GM19467 (cell line): ENCODE measurements at regions not wholly inside any gene's neighbourhood (a gene's known extent, or its start where the extent isn't known, plus 50 kb on each side); places are given as distances from the start of the nearest gene placed in this dataset.

Experiments
- ATAC-seq: cut with Tn5 transposase; IDR thresholded peaks from one replicate; pipeline ENCODE4 v1.9.1; 2021; ENCODE audit warnings: mild to moderate bottlenecking, moderate library complexity; ENCODE audit not compliant: unreplicated experiment

DNA sequence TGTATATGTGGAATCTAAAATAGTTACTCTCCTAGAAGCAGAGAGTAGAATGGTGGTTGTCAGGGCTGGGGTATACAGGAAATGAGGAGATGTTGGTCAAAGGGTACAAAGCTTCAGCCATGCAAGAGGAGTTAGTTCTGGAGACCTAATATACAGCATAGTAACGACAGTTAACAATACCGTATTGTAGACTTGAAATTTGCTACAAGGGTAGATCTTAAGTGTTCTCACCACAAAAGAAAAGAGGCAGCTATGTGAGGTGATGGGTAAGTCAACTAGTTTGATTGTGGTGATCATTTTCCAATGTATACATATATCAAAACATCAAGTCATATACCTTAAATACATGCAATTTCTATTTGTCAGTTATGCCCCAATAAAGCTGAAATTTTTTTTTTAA, 98.2 kb upstream of the CYP1B1 start:
- ATAC-seq, result no peak

DNA sequence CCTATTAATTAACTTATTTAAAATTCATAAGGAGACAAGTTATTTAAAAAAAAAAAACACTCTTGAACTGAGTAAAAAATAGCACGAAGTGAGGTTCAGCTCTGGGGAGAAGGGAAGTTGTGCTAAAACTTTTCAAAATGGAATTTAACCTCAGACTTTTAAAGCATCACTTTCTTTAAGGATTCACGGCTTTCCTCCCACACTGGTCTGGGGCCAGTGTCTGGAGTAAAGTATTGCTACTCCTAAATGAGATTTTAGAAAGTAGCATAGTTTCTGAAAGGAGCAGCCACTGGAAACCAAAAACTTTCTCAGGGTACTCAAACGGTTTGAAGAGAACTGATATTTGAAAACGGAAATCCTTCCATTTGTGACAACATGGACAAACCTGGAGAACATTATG, 97.7 kb upstream of the CYP1B1 start:
- ATAC-seq, result no peak

DNA sequence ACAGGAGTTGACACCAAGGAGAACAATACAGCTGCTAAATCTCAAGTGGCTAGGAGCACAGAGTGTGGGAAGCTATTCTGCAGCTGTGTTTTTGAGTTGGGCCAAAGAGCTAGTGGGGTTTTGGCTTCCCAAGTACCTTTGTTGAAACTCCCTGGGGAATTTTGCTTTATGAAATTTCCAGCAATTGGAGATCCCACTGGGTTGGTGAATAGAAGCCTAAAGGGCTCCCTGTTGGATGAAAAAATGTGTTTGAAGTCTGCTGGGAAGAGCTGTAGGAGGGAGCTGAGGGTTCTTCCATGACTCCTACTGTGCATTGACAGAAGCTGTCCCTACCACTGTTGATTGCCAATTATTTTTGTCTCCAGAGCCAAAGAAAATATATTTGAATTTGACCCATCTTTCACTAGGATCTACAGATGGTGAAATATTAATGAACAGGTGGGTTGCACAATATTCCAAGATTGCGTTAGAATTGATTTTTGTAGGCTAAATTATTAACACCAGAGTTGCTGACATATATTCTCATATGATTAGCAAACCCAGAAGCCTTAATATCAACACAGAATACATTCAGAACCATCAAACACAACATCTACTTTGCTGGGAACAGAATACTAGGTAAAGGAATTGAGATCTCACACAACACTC, 95.4 kb upstream of the CYP1B1 start:
- no peak for ATAC-seq

DNA sequence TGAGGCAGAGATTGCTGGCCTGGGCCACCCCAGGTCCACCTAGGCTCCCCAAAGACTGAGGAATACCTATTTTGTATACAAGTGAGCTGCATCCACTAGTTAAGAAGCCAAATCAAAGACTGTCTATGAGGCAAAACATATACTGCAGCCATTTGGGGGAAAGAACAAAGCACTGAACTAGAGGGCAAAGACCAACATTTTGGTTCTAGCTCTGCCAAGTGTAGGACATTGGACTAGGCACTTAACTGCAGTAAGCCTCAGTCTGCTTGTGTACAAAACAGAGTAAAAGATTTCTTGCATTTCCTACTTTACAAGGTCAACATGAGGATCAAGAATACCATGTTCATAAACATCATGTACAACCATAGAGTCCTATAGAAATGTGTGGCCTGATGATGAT, 94.8 kb upstream of the CYP1B1 start:
- ATAC-seq, result no peak

DNA sequence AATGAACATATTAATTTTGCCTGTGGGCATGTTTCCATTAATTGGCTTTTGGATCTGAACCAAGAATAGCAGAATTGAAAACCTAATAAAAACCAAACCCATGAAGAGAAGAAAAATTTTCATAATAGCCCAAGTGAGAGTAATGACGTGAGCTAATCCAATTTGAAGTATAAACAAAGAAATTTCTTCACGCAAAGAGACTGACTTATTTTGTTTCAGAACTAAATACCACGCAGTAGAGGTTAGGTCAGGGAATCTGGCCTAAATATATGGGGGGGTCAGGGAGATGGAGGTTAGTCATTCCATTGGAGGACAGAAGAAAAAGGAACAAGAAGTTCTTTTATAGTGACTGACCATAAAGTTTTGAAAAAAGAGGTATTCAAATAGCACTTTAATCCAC, 94.1 kb upstream of the CYP1B1 start:
- ATAC-seq, result no peak

DNA sequence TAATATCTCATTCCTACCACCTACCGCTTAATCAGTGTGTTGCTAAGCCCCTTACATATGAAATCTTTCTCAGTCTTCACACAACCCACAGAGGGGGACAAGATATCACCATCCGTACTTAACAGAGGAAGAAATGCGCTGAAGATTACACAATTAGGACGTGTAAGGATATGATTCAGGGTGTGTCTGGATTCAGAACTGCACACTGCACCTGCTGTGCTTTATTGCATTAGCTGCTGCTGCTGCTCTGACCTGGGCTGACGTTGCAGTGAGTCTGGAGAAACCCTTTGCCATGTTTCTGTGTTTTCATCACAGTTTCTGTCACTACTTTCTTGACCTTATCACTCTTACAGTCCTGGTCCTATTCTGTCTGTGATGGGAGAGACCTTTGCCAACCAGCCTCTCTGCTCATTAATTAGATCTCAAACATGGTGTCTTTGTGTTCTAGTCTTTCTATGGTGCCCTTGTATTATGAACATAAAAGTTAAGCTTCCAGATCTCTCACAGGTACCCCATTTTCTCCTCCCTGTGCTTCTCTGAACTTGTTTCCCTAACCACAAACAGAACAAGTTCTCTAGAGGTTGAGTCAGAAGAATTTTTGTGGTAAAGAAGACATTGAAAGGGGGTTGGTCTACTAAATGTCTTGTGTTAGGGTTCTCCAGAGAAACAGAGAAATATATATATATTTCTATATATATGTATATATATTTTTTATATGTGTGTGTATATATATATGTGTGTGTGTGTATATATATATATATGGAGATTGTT, 92.9 kb upstream of the CYP1B1 start:
- no peak for ATAC-seq

DNA sequence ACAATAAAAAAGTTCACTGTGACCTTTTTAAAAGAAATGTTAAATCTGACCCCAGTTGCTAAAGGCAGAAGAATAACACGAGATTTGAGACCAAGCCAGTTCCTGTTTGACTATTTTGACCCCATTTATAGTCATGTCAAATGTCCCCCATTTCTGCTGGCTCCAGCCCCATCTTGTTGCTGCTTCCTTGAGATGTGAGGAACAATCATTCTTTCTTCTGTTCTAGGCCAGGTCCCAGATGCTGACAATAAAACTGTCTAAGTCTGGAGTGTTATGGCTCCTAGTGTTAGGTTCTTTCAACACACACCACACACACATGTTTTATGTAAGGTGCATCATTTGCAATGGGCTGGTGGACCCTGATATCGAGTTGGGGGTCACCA, 92.0 kb upstream of the CYP1B1 start:
- no peak for ATAC-seq

DNA sequence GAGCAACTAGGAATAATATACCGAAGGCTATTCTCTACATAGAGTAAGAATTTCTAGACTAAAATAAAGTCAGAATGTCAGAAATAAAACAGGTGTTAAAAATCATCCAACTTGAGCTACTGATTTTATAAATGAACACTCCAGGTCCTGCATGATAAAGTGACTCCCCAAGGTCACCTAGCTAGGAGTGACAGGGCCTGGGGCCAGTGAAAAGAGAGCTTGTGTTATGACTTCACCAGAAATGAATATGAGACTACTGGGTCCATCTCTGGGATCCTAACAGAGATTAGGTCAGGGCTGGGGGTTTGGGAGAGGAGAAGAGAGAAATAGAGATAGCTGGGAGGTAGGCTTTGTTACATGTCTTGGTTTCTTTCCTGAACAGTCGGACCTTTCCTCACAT, 89.7 kb upstream of the CYP1B1 start:
- ATAC-seq, result no peak

DNA sequence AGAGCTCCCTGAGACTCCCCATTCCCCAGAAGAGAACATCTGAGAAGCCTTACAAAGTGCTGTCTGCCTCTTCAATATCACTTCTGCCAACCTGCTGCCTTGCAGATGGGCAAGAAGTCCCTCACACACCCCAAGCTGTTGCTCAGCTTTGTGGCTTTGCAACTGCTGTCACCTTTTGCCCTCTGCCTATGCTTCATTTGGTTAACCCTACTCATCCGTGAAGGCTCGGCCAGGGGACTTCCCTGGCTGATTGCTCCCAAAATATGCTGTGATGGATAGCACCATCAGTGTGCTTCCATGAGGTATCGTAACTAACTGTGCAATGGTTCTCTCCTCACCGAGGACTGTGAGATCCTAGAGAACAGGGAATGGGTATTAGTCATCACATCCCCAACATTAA, 88.9 kb upstream of the CYP1B1 start:
- ATAC-seq, result peak; percentile 60

DNA sequence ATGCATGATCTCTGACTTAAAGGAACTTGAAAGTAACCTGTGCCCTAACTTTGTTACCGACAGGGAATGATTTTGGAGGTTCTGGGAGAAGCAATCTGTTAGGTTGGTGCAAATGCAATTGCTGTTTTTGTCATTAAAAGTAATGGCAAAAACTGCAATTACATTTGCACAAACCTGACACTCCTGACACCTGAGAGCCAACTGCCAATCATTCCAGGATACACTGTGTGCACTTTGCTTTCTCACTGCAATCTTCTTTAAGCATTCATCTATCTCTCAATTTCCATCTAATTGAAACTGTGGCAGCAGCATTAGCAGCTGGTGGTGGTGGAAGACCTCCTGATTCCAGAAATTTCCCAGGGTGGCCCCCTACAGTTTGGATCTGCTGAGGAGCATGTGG, 87.6 kb upstream of the CYP1B1 start:
- no peak for ATAC-seq

DNA sequence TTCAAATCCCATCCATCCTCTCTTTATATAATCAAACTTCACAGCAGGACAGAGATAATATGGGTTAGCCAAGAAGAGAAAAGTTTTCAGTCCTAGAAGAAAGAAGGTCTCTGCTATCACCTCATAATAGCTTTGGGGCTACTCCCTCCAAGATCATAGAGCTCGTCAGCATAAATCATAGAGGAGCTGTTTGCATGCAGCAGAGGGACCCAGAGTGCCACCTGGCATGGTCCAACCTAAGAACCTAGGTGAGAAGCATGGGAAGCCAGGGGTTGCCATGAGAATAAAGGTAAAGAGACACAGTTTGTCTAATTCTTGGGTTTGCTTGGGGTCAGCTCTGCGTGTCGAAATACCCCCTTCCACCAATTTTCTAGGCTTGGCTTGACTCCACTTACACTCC, 87.1 kb upstream of the CYP1B1 start:
- no peak for ATAC-seq

DNA sequence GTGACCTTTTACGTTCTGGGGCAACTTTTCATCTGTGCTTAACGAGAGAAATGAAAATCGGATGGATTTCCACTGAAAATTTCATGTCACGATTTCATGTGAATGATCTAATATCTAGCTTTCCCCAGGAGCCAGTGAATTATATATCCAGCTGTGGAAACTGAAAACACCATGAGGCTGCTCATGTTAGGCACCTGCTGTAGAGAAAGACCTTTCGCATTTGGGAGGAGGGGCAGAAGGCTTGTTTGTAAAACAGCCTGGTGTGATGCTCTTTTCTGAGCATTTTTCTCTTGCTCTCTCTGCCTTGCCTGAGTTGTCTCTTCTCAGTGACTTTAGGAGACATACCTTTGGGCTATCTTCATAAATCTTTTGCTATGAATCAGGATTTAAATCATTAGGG, 84.6 kb upstream of the CYP1B1 start:
- ATAC-seq, result no peak

DNA sequence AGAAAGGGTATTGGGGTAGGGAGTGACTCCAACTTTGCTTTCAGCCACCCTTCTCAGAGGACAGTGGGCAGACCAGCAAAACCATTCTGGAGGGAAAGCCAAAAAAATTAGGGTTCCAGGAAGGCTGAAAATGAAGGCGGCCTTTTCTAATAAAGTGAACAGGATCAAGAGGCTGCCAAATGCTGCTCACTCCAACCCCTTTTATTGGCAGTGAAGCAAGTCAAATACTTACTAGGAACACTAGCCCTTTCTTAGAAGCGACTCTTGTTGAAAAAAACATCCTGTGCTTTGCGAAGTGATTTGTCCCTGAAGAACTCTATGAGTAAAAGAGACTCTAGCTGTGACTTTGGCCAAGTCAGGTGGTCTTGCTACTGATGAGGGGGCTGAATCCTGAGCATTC, 83.6 kb upstream of the CYP1B1 start:
- ATAC-seq, result no peak

DNA sequence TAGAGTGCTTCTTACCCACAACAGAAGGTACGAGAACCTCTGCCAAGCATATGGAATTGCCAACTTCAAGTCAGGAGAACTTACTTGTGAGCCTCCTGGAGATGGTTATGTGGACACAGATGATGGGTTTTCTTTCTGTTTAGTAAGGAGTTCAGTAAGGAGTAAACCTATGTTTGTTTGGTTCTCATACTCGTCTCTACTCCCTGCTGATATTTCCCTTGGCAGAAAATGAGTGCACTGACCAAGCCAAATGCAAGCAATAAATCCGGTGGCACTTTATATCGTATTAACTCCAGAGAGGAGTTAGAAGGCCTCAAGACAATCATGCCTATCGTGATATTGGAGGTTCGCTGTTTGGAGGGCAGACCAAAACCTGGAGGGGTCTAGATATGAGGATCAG, 83.2 kb upstream of the CYP1B1 start:
- ATAC-seq, result no peak

DNA sequence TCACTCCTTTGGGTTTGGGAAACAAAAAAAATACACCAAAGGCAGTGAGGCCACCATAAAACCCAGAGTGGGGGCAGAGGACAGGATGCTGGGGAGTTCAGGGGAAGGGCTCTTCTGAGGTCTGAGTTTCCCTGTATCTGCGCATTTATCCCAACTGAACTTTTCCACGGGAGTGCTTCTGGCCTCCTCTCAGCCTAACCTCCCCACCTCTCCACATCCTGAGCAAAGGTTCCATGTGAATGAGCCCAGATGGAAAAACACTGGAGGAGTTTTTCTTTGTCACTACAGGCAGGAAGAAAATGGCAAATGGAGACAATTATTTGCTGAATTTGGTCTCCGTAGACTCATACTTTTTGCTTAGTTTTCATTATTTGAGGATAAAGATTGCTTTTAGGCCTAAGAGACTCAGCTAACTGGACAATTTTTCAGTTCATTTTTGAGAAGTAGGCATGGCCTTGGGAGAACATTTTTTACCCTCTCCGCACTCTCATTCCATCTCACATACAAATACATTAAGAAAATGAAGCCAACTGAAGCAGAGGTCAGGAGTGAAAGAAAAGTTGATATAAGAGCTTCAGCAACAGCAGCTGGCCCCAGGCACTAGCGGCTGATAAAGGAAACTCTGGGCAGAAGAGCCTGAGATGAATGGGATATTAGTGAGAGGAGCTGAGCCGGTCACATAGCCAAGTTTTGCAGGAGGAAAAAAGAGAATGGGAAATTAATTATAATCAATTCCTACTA, 82.6 kb upstream of the CYP1B1 start:
- ATAC-seq, result no peak

DNA sequence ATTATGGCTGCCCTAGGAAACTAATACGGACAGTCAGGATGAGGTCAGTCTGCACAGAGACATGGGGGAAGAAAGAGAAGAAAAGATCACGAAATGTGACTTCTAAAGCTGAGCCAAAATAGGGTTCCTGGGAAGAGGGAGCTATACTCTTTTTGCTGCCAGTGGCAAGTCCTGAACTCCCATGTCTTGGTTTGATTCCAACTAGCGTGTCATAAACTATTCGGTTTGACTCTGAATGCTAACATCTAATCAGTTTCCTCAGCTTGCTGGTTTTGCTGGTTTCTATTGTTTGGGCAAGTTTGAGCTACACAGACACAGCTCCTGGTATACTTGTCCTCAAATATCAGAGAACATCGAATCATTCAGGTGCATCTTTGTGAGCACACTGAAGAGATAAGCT, 80.5 kb upstream of the CYP1B1 start:
- no peak for ATAC-seq

DNA sequence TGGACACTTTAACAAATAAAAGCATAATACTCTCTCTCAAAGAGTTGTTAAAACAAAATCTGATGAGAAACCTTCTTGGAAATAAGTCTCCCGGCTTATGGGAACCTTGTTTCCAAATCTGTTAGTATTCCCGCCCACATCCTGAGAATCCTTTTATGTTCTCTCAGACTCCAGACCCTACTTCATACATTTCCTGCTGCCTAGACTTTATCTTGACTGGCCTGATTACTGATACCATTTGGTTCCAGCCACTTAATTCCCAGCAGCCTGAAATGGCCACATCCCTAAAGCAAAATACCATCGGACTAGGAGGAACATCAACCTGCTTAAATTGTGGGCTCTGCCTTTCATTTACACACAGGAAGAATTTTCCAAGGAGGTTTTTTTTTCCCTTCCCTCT, 79.1 kb upstream of the CYP1B1 start:
- no peak for ATAC-seq

DNA sequence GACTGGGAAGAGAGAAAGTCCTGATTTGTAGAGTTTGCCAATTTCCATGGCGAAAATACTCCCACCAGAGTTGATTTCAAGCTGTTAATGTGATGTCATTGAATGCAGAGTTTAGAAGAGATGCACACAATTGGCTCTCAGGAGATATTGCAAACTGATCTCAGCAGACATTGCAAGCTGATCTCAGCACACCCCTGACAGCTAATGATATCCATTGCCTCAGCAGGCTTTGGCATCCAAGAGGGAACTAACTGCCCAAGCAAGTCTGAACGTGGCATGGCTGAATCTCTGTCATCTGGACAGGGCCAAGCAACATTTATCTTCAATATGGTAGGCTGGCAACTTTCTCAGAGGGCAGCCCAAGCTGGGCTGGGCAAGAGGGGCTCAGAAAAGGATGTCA, 78.4 kb upstream of the CYP1B1 start:
- ATAC-seq, result no peak

DNA sequence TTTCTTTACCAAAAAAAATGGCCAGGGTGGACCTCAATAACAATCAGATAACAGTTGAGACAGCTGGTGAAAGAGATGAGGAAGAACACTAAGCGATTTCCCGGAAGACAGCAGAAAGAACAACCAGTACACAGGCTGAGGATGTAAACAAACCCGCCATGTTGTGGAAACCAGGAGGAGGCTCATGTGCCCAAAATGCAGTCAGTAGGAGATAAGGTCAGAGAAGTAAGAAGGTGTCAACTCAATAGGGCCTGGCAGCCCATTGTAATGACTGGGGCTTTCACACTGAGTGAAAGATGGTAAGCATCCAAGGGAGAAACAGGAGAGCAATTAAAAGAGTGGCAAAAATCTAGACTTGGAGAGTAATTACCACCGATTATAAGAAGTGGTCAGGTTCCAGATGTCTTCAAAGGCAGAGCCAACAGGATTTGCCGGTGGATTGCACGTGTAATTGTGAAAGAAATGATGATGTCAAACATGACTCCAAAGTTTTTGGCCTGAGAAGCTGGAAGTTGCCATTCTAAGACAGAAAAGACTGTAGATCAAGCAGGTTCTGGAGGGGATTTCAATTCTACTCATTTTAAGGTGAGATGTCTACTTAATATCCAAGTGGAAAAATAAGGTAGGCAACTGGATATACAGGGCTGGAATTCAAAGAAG, 77.7 kb upstream of the CYP1B1 start:
- ATAC-seq, result no peak

DNA sequence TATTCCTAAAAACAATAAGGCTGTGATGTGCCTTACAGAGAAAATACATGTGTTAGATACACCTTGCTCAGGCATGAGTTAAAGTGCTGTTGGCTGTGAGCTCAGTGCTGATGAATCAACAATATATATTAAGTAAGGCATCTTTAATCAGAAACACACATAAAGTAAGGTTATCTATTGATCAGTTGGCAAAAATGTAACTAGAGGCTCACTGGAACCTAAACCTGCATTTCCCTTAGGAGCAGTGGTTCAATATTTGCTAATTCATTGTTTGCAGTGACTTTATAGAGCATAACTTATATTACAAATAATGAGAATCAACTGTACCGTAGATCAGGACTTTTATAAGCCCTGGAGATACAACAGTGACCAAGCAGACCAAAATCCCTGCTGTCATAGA, 77.0 kb upstream of the CYP1B1 start:
- ATAC-seq, result no peak

DNA sequence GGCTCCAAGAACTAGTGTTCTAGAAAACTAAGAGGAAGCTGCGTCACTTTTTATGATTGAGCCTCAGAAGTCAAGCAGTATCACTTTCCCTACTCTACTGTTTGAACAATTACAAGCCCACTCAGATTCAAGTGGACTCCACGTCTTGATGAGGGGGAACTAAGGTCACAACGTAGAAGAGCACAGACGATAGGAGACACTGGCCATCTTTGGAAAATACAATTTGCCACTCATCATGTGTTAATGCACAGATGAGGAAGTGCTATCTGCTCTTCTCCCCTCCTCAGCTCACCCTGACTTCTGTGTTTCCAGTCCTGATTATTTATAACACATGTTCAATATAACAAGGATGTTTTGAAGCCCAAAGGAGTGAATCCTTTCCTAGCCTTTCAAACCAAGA, 76.1 kb upstream of the CYP1B1 start:
- no peak for ATAC-seq

DNA sequence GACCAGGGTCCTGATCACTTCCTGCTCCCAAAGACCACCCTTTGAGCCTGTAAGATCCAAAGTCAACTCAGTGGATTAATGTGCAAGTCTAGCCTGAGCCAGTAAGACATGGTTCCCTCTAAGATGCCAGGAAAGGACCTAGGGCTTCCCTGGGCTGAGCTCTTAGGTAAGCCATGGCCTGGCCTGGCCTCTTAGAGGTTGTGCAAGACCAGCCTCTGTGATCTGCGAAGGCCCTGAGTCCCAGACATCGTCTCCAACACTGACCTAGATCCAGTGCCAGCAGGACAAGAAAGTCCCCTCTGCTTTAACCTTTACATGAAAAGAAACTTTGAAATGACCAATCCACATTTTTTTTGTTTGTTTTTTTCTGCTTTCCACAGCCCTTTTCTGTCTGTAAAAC, 73.6 kb upstream of the CYP1B1 start:
- no peak for ATAC-seq
